Neural cell (in vitro differentiated cells): ENCODE measurements at regions not wholly inside any gene's neighbourhood (a gene's known extent, or its start where the extent isn't known, plus 50 kb on each side); places are given as distances from the start of the nearest gene placed in this dataset.

Experiments used
- H2AFZ ChIP-seq: fragments of 200-600, 300-800 bp; sonication (generic), shearing (Covaris generic); 2 replicates; pipeline ENCODE4 v1.6.0; 2014; ENCODE audit warnings: low read depth, mild to moderate bottlenecking, antibody characterized with exemption, low read length, moderate library complexity
- H3F3A ChIP-seq: fragments of 200-600 bp; shearing (Covaris generic); 2 replicates; pipeline ENCODE4 v1.6.1; 2016; ENCODE audit warnings: mild to moderate bottlenecking, moderate library complexity, mixed read lengths, antibody characterized with exemption, low read length; ENCODE audit not compliant: insufficient read depth, poor library complexity, severe bottlenecking
- H3K27ac ChIP-seq: fragments of 200-600, 300-800 bp; sonication (generic), shearing (Covaris generic); 2 replicates; pipeline ENCODE4 v1.5.1; 2014; ENCODE audit warnings: mild to moderate bottlenecking, low read length, moderate library complexity
- H3K27me3 ChIP-seq: fragments of 300-800, 200-600 bp; sonication (generic), shearing (Covaris generic); 2 replicates; pipeline ENCODE4 v1.6.0; 2014; ENCODE audit warnings: mild to moderate bottlenecking, low read depth, low read length, moderate library complexity; ENCODE audit not compliant: insufficient read depth
- H3K36me3 ChIP-seq: fragments of 300-800, 200-600 bp; sonication (generic), shearing (Covaris generic); 2 replicates; pipeline ENCODE4 v1.5.1; 2014; ENCODE audit warnings: mild to moderate bottlenecking, antibody characterized with exemption, low read length, moderate library complexity; ENCODE audit not compliant: insufficient read depth
- H3K4me2 ChIP-seq: fragments of 300-800, 200-600 bp; sonication (generic), shearing (Covaris generic); 2 replicates; pipeline ENCODE4 v1.6.0; 2014; ENCODE audit warnings: mild to moderate bottlenecking, low read length
- H3K4me3 ChIP-seq: fragments of 300-800, 200-600 bp; sonication (generic), shearing (Covaris generic); 2 replicates; pipeline ENCODE4 v1.5.1; 2014; ENCODE audit warnings: mild to moderate bottlenecking, low read length, moderate library complexity
- H3K79me2 ChIP-seq: fragments of 200-600 bp; shearing (Covaris generic); replicated peaks from 2 replicates; pipeline ENCODE4 v1.6.0; 2014; ENCODE audit warnings: mild to moderate bottlenecking, low read length, moderate library complexity; ENCODE audit not compliant: insufficient read depth
- H3K9ac ChIP-seq: fragments of 300-800, 200-600 bp; sonication (generic), shearing (Covaris generic); 2 replicates; pipeline ENCODE4 v1.6.1; 2016; ENCODE audit warnings: mild to moderate bottlenecking, low read length, mixed read lengths
- H3K9me2 ChIP-seq: fragments of 200-600 bp; shearing (Covaris generic); 2 replicates; pipeline ENCODE4 v1.6.1; 2016; ENCODE audit warnings: mild to moderate bottlenecking, low read length, mixed read lengths; ENCODE audit not compliant: insufficient read depth
- H3K9me3 ChIP-seq: fragments of 200-600, 300-800 bp; sonication (generic), shearing (Covaris generic); 2 replicates; pipeline ENCODE4 v1.6.1; 2016; ENCODE audit warnings: mild to moderate bottlenecking, mixed run types, low read length, moderate library complexity, mixed read lengths
- H4K20me1 ChIP-seq: fragments of 200-600 bp; shearing (Covaris generic); 2 replicates; pipeline ENCODE4 v1.6.1; 2016; ENCODE audit warnings: mild to moderate bottlenecking, mixed run types; ENCODE audit not compliant: insufficient read depth
- EP300 ChIP-seq: fragments of 450-650 bp; conservative IDR thresholded peaks from 2 replicates; pipeline ENCODE4 v1.6.1; 2014; ENCODE audit warnings: antibody characterized with exemption, mild to moderate bottlenecking, moderate library complexity; ENCODE audit not compliant: poor library complexity, severe bottlenecking
- EZH2 ChIP-seq: fragments of 200-600, 300-800 bp; shearing (Covaris generic), sonication (generic); IDR thresholded peaks from 2 replicates; pipeline ENCODE4 v1.6.1; 2014; ENCODE audit warnings: antibody characterized with exemption, low read length, borderline replicate concordance, mild to moderate bottlenecking; ENCODE audit not compliant: insufficient read depth, poor library complexity, severe bottlenecking
- MXI1 ChIP-seq: fragments of 450-650 bp; conservative IDR thresholded peaks from 2 replicates; pipeline ENCODE4 v1.6.1; 2014; ENCODE audit warnings: antibody characterized with exemption, mild to moderate bottlenecking; ENCODE audit not compliant: poor library complexity, severe bottlenecking
- POLR2AphosphoS5 ChIP-seq: IDR thresholded peaks from 2 replicates; pipeline ENCODE4 v1.6.1; 2012
- RAD21 ChIP-seq: fragments of 450-650 bp; conservative IDR thresholded peaks from 2 replicates; pipeline ENCODE4 v1.6.1; 2014; ENCODE audit warnings: antibody characterized with exemption, mild to moderate bottlenecking, moderate library complexity
- SMC3 ChIP-seq: fragments of 450-650 bp; conservative IDR thresholded peaks from 2 replicates; pipeline ENCODE4 v1.6.1; 2014; ENCODE audit warnings: antibody characterized with exemption, mild to moderate bottlenecking, moderate library complexity; ENCODE audit not compliant: poor library complexity
- TAF1 ChIP-seq: IDR thresholded peaks from 2 replicates; pipeline ENCODE4 v1.6.1; 2012; ENCODE audit warnings: low read depth
- TF ChIP-seq, protein P1 (sequence below): fragments of 450-650 bp; IDR thresholded peaks from 2 replicates; pipeline ENCODE4 v1.5.1; 2014; ENCODE audit warnings: antibody characterized with exemption, mild to moderate bottlenecking, moderate library complexity; ENCODE audit not compliant: poor library complexity, severe bottlenecking
- TF ChIP-seq, protein P2 (sequence below): IDR thresholded peaks from 2 replicates; pipeline ENCODE4 v1.6.1; 2012; ENCODE audit warnings: borderline replicate concordance

DNA sequence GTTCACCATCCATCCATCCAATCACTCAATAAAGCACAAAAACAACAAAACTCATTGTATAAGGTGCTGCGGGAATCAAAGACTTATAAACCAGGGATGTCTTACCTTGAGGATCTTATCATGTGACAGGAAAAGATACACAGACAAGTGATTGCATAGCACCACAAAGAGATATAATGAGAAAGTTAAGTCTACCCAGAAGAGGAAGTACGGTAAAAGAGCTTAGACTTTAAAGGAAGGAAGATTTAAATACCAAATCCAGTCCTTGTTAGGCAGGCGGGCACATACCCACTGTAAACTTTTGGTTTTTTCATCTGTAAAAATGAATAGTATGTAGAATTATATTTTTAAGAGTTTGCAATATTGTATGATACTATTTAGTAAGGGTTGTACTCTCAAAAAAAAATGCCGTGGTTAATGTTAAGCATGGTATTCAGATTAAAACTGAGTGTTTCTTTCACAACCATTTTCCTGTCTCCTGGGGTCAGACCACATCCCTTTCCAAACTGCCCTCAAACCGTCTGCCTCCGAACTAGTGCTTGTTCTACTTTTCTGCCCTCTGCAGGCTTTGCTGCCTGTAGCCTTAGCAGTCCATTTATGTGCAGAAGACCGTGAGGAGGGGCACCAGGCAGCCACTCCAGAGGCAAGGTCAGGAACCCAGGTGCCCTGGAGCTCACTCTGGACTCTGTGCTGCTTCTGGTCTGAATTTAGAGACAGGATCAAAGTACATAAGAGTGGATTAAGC, 179.5 kb upstream of the SYNDIG1 start:
- Histone ChIP-seq H4K20me1 (no peaks in the 10 kb centered on the region), H3K9me3 (no peaks in the 10 kb centered on the region), H3K79me2 (no peaks in the 10 kb centered on the region), H3K27ac (no peak overlapping the region), H3K27me3 (no peaks in the 10 kb centered on the region), H2AFZ (no peak overlapping the region), H3K9ac (no peak overlapping the region), H3K9me2 (no peaks in the 10 kb centered on the region), H3K4me3 (no peak overlapping the region), H3K4me2 (no peak overlapping the region), H3K36me3 (no peaks in the 10 kb centered on the region), H3F3A (no peaks in the 10 kb centered on the region)
- TF ChIP-seq, protein P1, sequence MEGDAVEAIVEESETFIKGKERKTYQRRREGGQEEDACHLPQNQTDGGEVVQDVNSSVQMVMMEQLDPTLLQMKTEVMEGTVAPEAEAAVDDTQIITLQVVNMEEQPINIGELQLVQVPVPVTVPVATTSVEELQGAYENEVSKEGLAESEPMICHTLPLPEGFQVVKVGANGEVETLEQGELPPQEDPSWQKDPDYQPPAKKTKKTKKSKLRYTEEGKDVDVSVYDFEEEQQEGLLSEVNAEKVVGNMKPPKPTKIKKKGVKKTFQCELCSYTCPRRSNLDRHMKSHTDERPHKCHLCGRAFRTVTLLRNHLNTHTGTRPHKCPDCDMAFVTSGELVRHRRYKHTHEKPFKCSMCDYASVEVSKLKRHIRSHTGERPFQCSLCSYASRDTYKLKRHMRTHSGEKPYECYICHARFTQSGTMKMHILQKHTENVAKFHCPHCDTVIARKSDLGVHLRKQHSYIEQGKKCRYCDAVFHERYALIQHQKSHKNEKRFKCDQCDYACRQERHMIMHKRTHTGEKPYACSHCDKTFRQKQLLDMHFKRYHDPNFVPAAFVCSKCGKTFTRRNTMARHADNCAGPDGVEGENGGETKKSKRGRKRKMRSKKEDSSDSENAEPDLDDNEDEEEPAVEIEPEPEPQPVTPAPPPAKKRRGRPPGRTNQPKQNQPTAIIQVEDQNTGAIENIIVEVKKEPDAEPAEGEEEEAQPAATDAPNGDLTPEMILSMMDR, result no peak
- TF ChIP-seq TAF1, result no peak
- no peak for TF ChIP-seq POLR2AphosphoS5
- TF ChIP-seq MXI1, result no peak
- TF ChIP-seq RAD21, result no peak
- TF ChIP-seq, protein P2, sequence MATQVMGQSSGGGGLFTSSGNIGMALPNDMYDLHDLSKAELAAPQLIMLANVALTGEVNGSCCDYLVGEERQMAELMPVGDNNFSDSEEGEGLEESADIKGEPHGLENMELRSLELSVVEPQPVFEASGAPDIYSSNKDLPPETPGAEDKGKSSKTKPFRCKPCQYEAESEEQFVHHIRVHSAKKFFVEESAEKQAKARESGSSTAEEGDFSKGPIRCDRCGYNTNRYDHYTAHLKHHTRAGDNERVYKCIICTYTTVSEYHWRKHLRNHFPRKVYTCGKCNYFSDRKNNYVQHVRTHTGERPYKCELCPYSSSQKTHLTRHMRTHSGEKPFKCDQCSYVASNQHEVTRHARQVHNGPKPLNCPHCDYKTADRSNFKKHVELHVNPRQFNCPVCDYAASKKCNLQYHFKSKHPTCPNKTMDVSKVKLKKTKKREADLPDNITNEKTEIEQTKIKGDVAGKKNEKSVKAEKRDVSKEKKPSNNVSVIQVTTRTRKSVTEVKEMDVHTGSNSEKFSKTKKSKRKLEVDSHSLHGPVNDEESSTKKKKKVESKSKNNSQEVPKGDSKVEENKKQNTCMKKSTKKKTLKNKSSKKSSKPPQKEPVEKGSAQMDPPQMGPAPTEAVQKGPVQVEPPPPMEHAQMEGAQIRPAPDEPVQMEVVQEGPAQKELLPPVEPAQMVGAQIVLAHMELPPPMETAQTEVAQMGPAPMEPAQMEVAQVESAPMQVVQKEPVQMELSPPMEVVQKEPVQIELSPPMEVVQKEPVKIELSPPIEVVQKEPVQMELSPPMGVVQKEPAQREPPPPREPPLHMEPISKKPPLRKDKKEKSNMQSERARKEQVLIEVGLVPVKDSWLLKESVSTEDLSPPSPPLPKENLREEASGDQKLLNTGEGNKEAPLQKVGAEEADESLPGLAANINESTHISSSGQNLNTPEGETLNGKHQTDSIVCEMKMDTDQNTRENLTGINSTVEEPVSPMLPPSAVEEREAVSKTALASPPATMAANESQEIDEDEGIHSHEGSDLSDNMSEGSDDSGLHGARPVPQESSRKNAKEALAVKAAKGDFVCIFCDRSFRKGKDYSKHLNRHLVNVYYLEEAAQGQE, result no peak
- TF ChIP-seq EP300, result no peak
- no peak for TF ChIP-seq SMC3
- TF ChIP-seq EZH2, result no peak

DNA sequence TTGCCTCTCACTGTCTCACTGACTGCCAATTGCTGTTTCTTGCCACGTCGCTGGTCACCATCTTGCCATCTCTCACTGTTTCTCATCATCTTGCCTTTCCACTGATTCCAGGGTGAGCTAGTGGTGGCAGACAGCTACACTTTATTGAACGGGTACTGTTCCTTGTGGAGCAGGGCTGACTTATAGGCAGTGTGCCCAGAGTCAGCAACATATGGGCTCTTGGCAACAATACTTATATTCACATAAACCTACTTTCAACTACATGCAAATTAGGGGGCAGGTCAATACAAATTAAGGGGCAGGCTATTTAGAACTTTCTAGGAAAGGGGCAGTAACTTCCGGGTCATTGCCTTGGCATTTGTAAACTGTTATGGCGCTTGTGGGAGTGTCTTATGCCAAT, 186.2 kb upstream of the SYNDIG1 start:
- TF ChIP-seq SMC3 (no peak), RAD21 (no peak), MXI1 (no peak), TAF1 (no peak), EZH2 (no peak), EP300 (no peak)
- TF ChIP-seq, protein P2, result no peak
- Histone ChIP-seq H3K9me2 (no peaks in the 10 kb centered on the region), H3K79me2 (no peaks in the 10 kb centered on the region), H3K4me2 (no peak overlapping the region), H3K36me3 (no peaks in the 10 kb centered on the region), H3K27ac (no peak overlapping the region), H3K4me3 (no peak overlapping the region), H3K27me3 (no peaks in the 10 kb centered on the region), H3K9ac (no peak overlapping the region), H4K20me1 (no peaks in the 10 kb centered on the region), H3K9me3 (no peaks in the 10 kb centered on the region), H2AFZ (no peak overlapping the region), H3F3A (no peaks in the 10 kb centered on the region)
